ENCODE measurements at regions not wholly inside any gene's neighbourhood (a gene's known extent, or its start where the extent isn't known, plus 50 kb on each side); places are given as distances from the start of the nearest gene placed in this dataset.
"Not testable (repeated sequence)": the region's sequence is repeated elsewhere in the genome, so short reads cannot be mapped to it uniquely, and the experiment has no call there.

- peak; percentile 63 for FAIRE-seq
Measured at GRCh38 chr6:132198896-132199295, 202.4 kb downstream of the MOXD1 start.

- no peak for FAIRE-seq
Measured at GRCh38 chr6:132198040-132198439, 203.2 kb downstream of the MOXD1 start.

GRCh38 chr6:132194529-132194928 lies 206.7 kb downstream of the MOXD1 start:
- FAIRE-seq, result no peak

GRCh38 chr6:132192631-132193030 lies 208.6 kb downstream of the MOXD1 start:
- FAIRE-seq, result no peak

- FAIRE-seq, result peak; percentile 68
Measured at GRCh38 chr6:132190815-132191175, 210.5 kb downstream of the MOXD1 start.

GRCh38 chr6:132190097-132190814 lies 211.0 kb downstream of the MOXD1 start:
- no peak for FAIRE-seq

GRCh38 chr6:132188556-132189264 lies 212.6 kb downstream of the MOXD1 start:
- FAIRE-seq, result peak; percentile 21

GRCh38 chr6:132187816-132188215 lies 213.5 kb downstream of the MOXD1 start:
- no peak for FAIRE-seq

GRCh38 chr6:132184966-132185365 lies 216.3 kb downstream of the MOXD1 start:
- not testable (repeated sequence) for FAIRE-seq

GRCh38 chr6:132179955-132180354 lies 221.3 kb downstream of the MOXD1 start:
- FAIRE-seq, result no peak

- no peak for FAIRE-seq
Measured at GRCh38 chr6:132174919-132175318, 223.7 kb upstream of the CCN2 start.

- FAIRE-seq, result no peak
Measured at GRCh38 chr6:132168961-132169360, 217.8 kb upstream of the CCN2 start.

- peak; percentile 23 for FAIRE-seq
Measured at GRCh38 chr6:132167929-132168892, 217.0 kb upstream of the CCN2 start.

- no peak for FAIRE-seq
Measured at GRCh38 chr6:132166526-132167051, 215.4 kb upstream of the CCN2 start.

GRCh38 chr6:132165677-132166076 lies 214.5 kb upstream of the CCN2 start:
- no peak for FAIRE-seq

GRCh38 chr6:132161283-132161682 lies 210.1 kb upstream of the CCN2 start:
- FAIRE-seq, result no peak

GRCh38 chr6:132153221-132153898 lies 202.2 kb upstream of the CCN2 start:
- peak; percentile 90 for FAIRE-seq

GRCh38 chr6:132147530-132148011 lies 196.4 kb upstream of the CCN2 start:
- no peak for FAIRE-seq

GRCh38 chr6:132144456-132144855 lies 193.3 kb upstream of the CCN2 start:
- FAIRE-seq, result no peak

- FAIRE-seq, result no peak
Measured at GRCh38 chr6:132143258-132143657, 192.1 kb upstream of the CCN2 start.

GRCh38 chr6:132142768-132143167 lies 191.6 kb upstream of the CCN2 start:
- no peak for FAIRE-seq

GRCh38 chr6:132142308-132142707 lies 191.1 kb upstream of the CCN2 start:
- FAIRE-seq, result no peak

All from endometrium (tissue), 2 donors.